ENCODE measurements at regions not wholly inside any gene's neighbourhood (a gene's known extent, or its start where the extent isn't known, plus 50 kb on each side); places are given as distances from the start of the nearest gene placed in this dataset.

DNA sequence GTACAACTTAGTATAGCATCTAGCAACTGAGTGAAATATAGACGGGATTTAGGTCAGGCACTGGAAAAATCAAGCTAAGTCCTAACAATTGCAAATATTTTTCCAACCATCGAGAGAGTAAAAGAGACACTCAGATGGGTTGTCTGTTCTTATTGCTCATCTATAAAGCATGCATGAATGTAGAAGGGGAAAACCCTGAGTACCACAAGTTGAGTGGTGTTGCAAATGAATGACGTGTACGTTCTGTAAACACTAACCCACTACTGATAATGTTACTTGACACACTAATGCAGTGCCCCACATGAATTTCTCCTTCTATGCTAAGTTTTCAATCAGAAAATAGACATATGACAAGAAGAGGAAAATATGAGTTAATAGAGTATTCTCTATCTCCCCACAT lies 211.2 kb downstream of the COX18 start:
- H3K27me3 Mint-ChIP-seq: peaks cover 0 to 3% of the 10 kb centered on the region in 2 donors
- H3K4me1 Mint-ChIP-seq: no peaks in the 10 kb centered on the region
- Histone ChIP-seq H3K27me3 (replicated peaks in 1 of 2; ENCODE audit: control insufficient read depth in 2 of 2, extremely low read depth in 1 of 2, insufficient read depth in 2 of 2, low read length in 1 of 2) (no peaks in the 10 kb centered on the region), H3K36me3 (ENCODE audit: control insufficient read depth in 2 of 2, extremely low read depth in 1 of 2, insufficient read depth in 1 of 2, low read length in 1 of 2) (no peaks in the 10 kb centered on the region), H3K4me1 (ENCODE audit: control insufficient read depth in 1 of 2, extremely low read depth in 1 of 2, insufficient read depth in 2 of 2, low read length in 2 of 2) (no peaks in the 10 kb centered on the region), H3K27ac (ENCODE audit: low read length) (no peak overlapping the region), H3K9me3 (no peaks in the 10 kb centered on the region), H3K4me3 (ENCODE audit: control insufficient read depth in 1 of 2, extremely low read depth in 1 of 2, low read length in 1 of 2) (no peak overlapping the region)
- ATAC-seq (replicated peaks in 1 of 4) (no peak), DNase-seq (no peak)
- peaks cover 0 to 8% (median 4%) of the 10 kb centered on the region in 3 donors for H3K9me3 Mint-ChIP-seq
- H3K4me3 Mint-ChIP-seq: no peak overlapping the region
- ChIA-PET CTCF (no interaction called here), POLR2A (no interaction called here)
- no peaks in the 10 kb centered on the region for H3K36me3 Mint-ChIP-seq
- WGBS (ENCODE audit: insufficient coverage): no CpG with 5 or more reads among the region's 4 CpGs
- no peak overlapping the region for H3K27ac Mint-ChIP-seq

DNA sequence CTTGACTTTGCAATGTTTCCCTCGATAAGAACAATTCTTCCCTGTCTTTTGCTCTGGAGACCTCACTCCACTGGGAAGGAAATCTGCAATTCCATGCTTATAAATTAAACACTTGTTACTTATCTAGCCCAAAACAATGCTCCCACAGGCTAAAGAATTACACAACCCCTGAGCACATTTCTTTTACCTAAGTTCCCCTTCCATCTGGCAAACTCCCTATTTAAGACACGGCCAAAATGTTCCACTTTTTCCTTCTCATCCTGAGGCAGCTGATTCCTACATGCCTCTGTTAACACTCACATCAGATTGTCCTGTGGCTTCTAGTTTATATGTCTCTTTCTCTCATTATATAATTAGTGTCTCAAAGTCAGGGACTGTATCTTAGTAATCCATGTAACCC lies 211.7 kb downstream of the COX18 start:
- ChIA-PET POLR2A (no interaction called here), CTCF (no interaction called here)
- Histone ChIP-seq H3K4me3 (ENCODE audit: control insufficient read depth in 1 of 2, extremely low read depth in 1 of 2, low read length in 1 of 2) (no peak overlapping the region), H3K9me3 (no peaks in the 10 kb centered on the region), H3K36me3 (ENCODE audit: control insufficient read depth in 2 of 2, extremely low read depth in 1 of 2, insufficient read depth in 1 of 2, low read length in 1 of 2) (no peaks in the 10 kb centered on the region), H3K27me3 (replicated peaks in 1 of 2; ENCODE audit: control insufficient read depth in 2 of 2, extremely low read depth in 1 of 2, insufficient read depth in 2 of 2, low read length in 1 of 2) (no peaks in the 10 kb centered on the region), H3K27ac (ENCODE audit: low read length) (no peak overlapping the region), H3K4me1 (ENCODE audit: control insufficient read depth in 1 of 2, extremely low read depth in 1 of 2, insufficient read depth in 2 of 2, low read length in 2 of 2) (no peaks in the 10 kb centered on the region)
- Mint-ChIP-seq H3K27ac (no peak overlapping the region), H3K4me1 (no peaks in the 10 kb centered on the region), H3K4me3 (no peak overlapping the region), H3K36me3 (no peaks in the 10 kb centered on the region), H3K9me3 (peaks cover 0 to 8% (median 5%) of the 10 kb centered on the region in 3 donors), H3K27me3 (peaks cover 0 to 3% of the 10 kb centered on the region in 2 donors)
- no peak for ATAC-seq (replicated peaks in 1 of 4)
- DNase-seq: no peak
- 40% methylated on average over 1 of the region's 2 CpGs for WGBS (ENCODE audit: insufficient coverage)

DNA sequence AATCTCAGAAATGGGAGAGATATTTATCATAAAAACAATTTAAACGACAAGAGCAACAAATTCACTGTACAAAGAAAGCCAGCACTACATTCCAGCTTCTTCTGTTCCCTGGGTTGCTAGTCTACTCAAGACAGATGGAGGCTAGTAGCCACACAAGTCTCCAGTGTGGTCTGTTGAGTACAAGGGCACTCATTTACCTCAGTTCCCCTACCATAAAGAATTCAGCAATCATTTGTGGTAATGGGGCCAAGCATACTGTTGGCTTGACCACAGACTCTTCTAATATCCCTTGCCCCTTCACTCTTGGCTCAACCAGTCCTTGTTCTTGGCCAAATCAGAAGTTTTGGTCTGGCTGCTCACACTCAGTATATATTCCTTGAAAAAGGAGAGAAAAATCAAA lies 212.3 kb downstream of the COX18 start:
- H3K27ac Mint-ChIP-seq: no peak overlapping the region
- no peaks in the 10 kb centered on the region for H3K4me1 ChIP-seq (ENCODE audit: control insufficient read depth in 1 of 2, extremely low read depth in 1 of 2, insufficient read depth in 2 of 2, low read length in 2 of 2)
- CTCF ChIA-PET: interaction anchor here in 1 of 2 donors (0.6 kb wide), 1 partner anchor 190 kb away, joined by 5 read pairs; no protein-coding TSS in a partner anchor
- POLR2A ChIA-PET: no interaction called here
- no peak overlapping the region for H3K4me3 Mint-ChIP-seq
- DNase-seq (no peak), ATAC-seq (replicated peaks in 1 of 4) (no peak)
- peaks cover 0 to 3% of the 10 kb centered on the region in 2 donors for H3K27me3 Mint-ChIP-seq
- no peaks in the 10 kb centered on the region for H3K36me3 ChIP-seq (ENCODE audit: control insufficient read depth in 2 of 2, extremely low read depth in 1 of 2, insufficient read depth in 1 of 2, low read length in 1 of 2)
- no peaks in the 10 kb centered on the region for H3K9me3 ChIP-seq
- no peaks in the 10 kb centered on the region for H3K36me3 Mint-ChIP-seq
- WGBS (ENCODE audit: insufficient coverage): no CpG with 5 or more reads among the region's 1 CpG
- H3K27me3 ChIP-seq (replicated peaks in 1 of 2; ENCODE audit: control insufficient read depth in 2 of 2, extremely low read depth in 1 of 2, insufficient read depth in 2 of 2, low read length in 1 of 2): no peaks in the 10 kb centered on the region
- peaks cover 0 to 8% (median 5%) of the 10 kb centered on the region in 3 donors for H3K9me3 Mint-ChIP-seq
- no peak overlapping the region for H3K4me3 ChIP-seq (ENCODE audit: control insufficient read depth in 1 of 2, extremely low read depth in 1 of 2, low read length in 1 of 2)
- no peak overlapping the region for H3K27ac ChIP-seq (ENCODE audit: low read length)
- H3K4me1 Mint-ChIP-seq: no peaks in the 10 kb centered on the region

DNA sequence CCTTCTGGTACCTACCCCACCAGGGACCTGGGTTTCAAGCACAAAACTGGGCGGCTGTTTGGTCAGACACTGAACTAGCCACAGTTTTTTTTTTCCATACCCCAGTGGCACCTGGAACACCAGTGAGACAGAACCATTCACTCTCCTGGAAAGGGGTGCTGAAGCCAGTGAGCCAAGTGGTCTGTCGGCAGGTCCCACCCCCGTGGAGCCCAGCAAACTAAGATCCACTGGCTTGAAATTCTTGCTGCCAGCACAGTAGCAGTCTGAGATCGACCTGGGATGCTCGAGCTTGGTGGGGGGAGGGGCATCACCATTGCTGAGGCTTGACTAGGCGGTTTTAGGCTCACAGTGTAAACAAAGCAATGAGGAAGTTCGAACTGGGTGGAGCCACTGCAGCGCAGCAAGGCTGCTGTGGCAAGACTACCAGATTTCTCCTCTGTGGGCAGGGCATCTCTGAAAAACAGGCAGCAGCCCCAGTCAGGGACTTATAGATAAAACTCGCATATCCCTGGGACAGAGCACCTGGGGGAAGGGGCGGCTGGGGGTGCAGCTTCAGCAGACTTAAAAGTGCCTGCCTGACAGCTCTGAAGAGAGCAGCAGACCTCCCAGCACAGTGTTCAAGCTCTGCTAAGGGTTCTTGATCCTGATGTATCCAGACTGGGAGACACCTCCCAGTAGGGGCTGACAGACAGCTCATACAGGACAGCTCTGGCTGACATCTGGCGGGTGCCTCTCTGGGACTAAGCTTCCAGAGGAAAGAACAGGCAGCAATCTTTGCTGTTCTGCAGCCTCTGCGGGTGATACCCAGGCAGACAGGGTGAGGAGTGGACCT lies 223.0 kb downstream of the COX18 start:
- Mint-ChIP-seq H3K27ac (no peak overlapping the region), H3K27me3 (peaks cover 15 to 17% of the 10 kb centered on the region in 2 donors), H3K36me3 (no peaks in the 10 kb centered on the region), H3K4me3 (no peak overlapping the region), H3K9me3 (peaks cover 9 to 13% (median 9%) of the 10 kb centered on the region in 3 donors), H3K4me1 (no peaks in the 10 kb centered on the region)
- H3K27me3 ChIP-seq (replicated peaks in 1 of 2; ENCODE audit: control insufficient read depth in 2 of 2, extremely low read depth in 1 of 2, insufficient read depth in 2 of 2, low read length in 1 of 2): peaks cover 0 to 16% of the 10 kb centered on the region in 2 experiments
- 66% methylated on average over 11 of the region's 12 CpGs for WGBS (ENCODE audit: insufficient coverage)
- H3K4me1 ChIP-seq (ENCODE audit: control insufficient read depth in 1 of 2, extremely low read depth in 1 of 2, insufficient read depth in 2 of 2, low read length in 2 of 2): no peaks in the 10 kb centered on the region
- H3K27ac ChIP-seq (ENCODE audit: low read length): no peak overlapping the region
- ChIA-PET POLR2A (no interaction called here), CTCF (no interaction called here)
- ATAC-seq (replicated peaks in 1 of 4) (no peak), DNase-seq (no peak)
- peaks cover 2% of the 10 kb centered on the region for H3K9me3 ChIP-seq
- no peak overlapping the region for H3K4me3 ChIP-seq (ENCODE audit: control insufficient read depth in 1 of 2, extremely low read depth in 1 of 2, low read length in 1 of 2)
- no peaks in the 10 kb centered on the region for H3K36me3 ChIP-seq (ENCODE audit: control insufficient read depth in 2 of 2, extremely low read depth in 1 of 2, insufficient read depth in 1 of 2, low read length in 1 of 2)

DNA sequence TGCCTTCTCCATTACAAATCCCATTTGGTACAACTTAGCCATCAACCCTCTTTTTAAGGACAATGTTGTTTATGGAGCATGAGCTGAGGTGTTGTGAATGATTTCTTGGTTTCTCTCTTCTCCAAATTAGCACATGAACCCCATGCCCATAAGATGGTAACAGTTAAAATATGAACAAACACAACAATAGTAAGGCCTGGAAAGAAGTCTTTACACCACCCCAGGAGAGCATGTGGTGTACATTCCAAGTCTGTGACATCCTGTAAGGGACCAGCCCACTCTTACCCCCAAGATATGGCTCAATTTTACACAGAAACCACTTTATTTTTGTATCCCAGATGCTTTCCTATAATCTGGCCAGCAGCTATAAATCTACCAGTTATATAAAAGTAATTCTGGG lies 226.1 kb downstream of the COX18 start:
- Histone ChIP-seq H3K4me3 (ENCODE audit: control insufficient read depth in 1 of 2, extremely low read depth in 1 of 2, low read length in 1 of 2) (no peak overlapping the region), H3K27ac (ENCODE audit: low read length) (no peak overlapping the region), H3K9me3 (peaks cover 2% of the 10 kb centered on the region), H3K36me3 (ENCODE audit: control insufficient read depth in 2 of 2, extremely low read depth in 1 of 2, insufficient read depth in 1 of 2, low read length in 1 of 2) (no peaks in the 10 kb centered on the region), H3K27me3 (replicated peaks in 1 of 2; ENCODE audit: control insufficient read depth in 2 of 2, extremely low read depth in 1 of 2, insufficient read depth in 2 of 2, low read length in 1 of 2) (peaks cover 0 to 18% of the 10 kb centered on the region in 2 experiments), H3K4me1 (ENCODE audit: control insufficient read depth in 1 of 2, extremely low read depth in 1 of 2, insufficient read depth in 2 of 2, low read length in 2 of 2) (no peaks in the 10 kb centered on the region)
- H3K27ac Mint-ChIP-seq: no peak overlapping the region
- no peak overlapping the region for H3K4me3 Mint-ChIP-seq
- CTCF ChIA-PET: no interaction called here
- H3K9me3 Mint-ChIP-seq: peaks cover 4 to 8% (median 6%) of the 10 kb centered on the region in 3 donors
- DNase-seq: no peak
- peaks cover 12% of the 10 kb centered on the region in 2 donors for H3K27me3 Mint-ChIP-seq
- ATAC-seq (replicated peaks in 1 of 4): no peak
- no peaks in the 10 kb centered on the region for H3K4me1 Mint-ChIP-seq
- POLR2A ChIA-PET: no interaction called here
- no peaks in the 10 kb centered on the region for H3K36me3 Mint-ChIP-seq

DNA sequence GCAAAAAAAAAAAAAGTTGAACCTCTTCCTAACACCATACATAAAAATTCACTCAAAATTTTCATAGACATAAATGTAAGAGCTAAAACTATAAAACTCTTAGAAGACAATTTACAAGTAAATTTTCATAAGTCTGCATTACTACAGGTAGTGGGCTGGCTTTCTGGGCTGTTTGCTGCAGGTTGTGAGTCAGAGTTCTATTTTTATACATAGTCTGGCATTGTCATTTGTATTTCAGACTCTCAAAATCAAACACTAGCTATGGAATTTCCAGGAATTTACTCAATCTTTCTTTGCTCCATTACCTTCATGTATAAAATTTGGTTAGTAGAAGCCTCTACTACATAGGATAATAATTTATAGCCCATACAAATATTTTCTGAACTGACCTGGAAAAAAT lies 227.2 kb downstream of the COX18 start:
- Mint-ChIP-seq H3K4me3 (no peak overlapping the region), H3K27me3 (peaks cover 11% of the 10 kb centered on the region in 2 donors), H3K36me3 (no peaks in the 10 kb centered on the region), H3K4me1 (no peaks in the 10 kb centered on the region), H3K9me3 (peaks cover 3 to 8% (median 7%) of the 10 kb centered on the region in 3 donors), H3K27ac (no peak overlapping the region)
- CTCF ChIA-PET: no interaction called here
- Histone ChIP-seq H3K27ac (ENCODE audit: low read length) (no peak overlapping the region), H3K4me3 (ENCODE audit: control insufficient read depth in 1 of 2, extremely low read depth in 1 of 2, low read length in 1 of 2) (no peak overlapping the region), H3K36me3 (ENCODE audit: control insufficient read depth in 2 of 2, extremely low read depth in 1 of 2, insufficient read depth in 1 of 2, low read length in 1 of 2) (no peaks in the 10 kb centered on the region), H3K9me3 (peaks cover 2% of the 10 kb centered on the region), H3K4me1 (ENCODE audit: control insufficient read depth in 1 of 2, extremely low read depth in 1 of 2, insufficient read depth in 2 of 2, low read length in 2 of 2) (no peaks in the 10 kb centered on the region), H3K27me3 (replicated peaks in 1 of 2; ENCODE audit: control insufficient read depth in 2 of 2, extremely low read depth in 1 of 2, insufficient read depth in 2 of 2, low read length in 1 of 2) (peaks cover 0 to 13% of the 10 kb centered on the region in 2 experiments)
- ATAC-seq (replicated peaks in 1 of 4) (no peak), DNase-seq (no peak)
- POLR2A ChIA-PET: interaction anchor here in 1 of 2 donors (0.6 kb wide), 1 partner anchor 38 kb away, joined by 9 read pairs; no protein-coding TSS in a partner anchor
